SK-N-SH (cell line): ENCODE measurements at regions not wholly inside any gene's neighbourhood (a gene's known extent, or its start where the extent isn't known, plus 50 kb on each side); places are given as distances from the start of the nearest gene placed in this dataset.

ENCODE experiments used
- TF ChIP-seq, protein P1 (sequence below): IDR thresholded peaks from 2 replicates; pipeline ENCODE4 v1.4.0; 2012; ENCODE audit warnings: low read depth, borderline replicate concordance
- TF ChIP-seq, protein P2 (sequence below): fragments of 200-600 bp; sonication (generic); IDR thresholded peaks from 2 replicates; pipeline ENCODE4 v1.6.1; 2017; ENCODE audit warnings: antibody characterized with exemption, mild to moderate bottlenecking, moderate library complexity

DNA sequence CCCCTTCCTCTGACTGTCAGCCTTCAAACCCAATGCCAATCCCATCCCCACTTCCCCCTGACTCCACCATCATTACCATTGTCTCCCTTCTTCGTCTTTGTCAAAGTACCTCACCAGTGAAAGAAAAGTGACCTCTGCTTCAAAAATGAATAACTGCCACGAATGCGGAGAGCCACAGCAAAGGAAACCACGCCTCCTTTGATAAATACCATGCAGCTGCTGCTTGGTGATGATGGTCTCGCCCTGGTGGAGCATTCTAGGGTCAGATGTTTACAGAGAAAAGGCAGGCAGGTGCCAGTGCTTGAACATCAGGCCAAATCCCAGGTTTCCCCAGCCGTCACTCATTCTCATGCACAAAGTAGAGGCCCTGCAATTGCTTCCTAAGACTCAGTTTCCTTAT lies 162.2 kb downstream of the BCL11A start:
- TF ChIP-seq, protein P1, sequence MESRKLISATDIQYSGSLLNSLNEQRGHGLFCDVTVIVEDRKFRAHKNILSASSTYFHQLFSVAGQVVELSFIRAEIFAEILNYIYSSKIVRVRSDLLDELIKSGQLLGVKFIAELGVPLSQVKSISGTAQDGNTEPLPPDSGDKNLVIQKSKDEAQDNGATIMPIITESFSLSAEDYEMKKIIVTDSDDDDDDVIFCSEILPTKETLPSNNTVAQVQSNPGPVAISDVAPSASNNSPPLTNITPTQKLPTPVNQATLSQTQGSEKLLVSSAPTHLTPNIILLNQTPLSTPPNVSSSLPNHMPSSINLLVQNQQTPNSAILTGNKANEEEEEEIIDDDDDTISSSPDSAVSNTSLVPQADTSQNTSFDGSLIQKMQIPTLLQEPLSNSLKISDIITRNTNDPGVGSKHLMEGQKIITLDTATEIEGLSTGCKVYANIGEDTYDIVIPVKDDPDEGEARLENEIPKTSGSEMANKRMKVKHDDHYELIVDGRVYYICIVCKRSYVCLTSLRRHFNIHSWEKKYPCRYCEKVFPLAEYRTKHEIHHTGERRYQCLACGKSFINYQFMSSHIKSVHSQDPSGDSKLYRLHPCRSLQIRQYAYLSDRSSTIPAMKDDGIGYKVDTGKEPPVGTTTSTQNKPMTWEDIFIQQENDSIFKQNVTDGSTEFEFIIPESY: no peak
- TF ChIP-seq, protein P2, sequence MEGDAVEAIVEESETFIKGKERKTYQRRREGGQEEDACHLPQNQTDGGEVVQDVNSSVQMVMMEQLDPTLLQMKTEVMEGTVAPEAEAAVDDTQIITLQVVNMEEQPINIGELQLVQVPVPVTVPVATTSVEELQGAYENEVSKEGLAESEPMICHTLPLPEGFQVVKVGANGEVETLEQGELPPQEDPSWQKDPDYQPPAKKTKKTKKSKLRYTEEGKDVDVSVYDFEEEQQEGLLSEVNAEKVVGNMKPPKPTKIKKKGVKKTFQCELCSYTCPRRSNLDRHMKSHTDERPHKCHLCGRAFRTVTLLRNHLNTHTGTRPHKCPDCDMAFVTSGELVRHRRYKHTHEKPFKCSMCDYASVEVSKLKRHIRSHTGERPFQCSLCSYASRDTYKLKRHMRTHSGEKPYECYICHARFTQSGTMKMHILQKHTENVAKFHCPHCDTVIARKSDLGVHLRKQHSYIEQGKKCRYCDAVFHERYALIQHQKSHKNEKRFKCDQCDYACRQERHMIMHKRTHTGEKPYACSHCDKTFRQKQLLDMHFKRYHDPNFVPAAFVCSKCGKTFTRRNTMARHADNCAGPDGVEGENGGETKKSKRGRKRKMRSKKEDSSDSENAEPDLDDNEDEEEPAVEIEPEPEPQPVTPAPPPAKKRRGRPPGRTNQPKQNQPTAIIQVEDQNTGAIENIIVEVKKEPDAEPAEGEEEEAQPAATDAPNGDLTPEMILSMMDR: no peak
